ENCODE measurements at regions not wholly inside any gene's neighbourhood (a gene's known extent, or its start where the extent isn't known, plus 50 kb on each side); places are given as distances from the start of the nearest gene placed in this dataset.
A peak's percentile ranks its signal among the peaks of the same experiment; 100 is the strongest.

DNA sequence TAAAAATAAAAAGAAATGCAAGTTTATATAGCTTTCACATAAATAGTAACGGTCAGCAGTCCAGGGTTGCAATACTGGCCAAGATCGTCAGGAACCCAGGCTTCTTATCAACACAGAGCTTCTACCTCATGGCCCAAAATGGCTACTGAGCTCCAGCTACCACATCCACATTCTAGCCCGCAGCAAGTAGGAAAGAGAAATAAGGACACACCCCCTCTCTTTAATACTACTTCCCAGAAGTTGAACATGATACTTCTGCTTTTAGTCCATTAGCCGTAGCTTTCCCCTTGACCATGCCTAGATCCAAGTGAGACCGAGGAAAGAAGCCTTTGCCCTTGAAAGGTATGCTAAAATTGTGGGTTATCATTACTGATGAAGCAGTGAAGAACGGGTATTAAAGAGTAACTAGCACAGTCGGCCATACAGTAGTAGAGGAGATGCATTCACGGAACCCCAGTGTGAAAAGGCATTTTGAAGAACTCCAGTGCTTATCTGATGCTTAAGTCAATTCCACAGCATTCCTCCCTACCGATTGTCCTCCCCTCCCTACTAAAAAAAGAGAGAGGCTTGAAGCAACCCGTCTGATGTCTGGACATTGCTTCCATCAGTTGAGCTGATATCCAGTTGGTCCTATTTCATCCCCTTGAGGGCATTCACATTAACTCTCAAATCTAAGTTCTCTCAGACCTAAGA lies 226.9 kb upstream of the RREB1 start (continued):
- TF ChIP-seq, protein P1, sequence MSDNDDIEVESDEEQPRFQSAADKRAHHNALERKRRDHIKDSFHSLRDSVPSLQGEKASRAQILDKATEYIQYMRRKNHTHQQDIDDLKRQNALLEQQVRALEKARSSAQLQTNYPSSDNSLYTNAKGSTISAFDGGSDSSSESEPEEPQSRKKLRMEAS (CRISPR knock-in tag; IDR thresholded peaks at IDR 0.05): peak; percentile 61; the same call in 1 of the 2 replicates
- TF ChIP-seq ESRRA (IDR thresholded peaks at IDR 0.05; ENCODE audit: borderline replicate concordance, low read depth) (peak; percentile 39; the same call in 1 of the 2 replicates), TEAD4 (IDR thresholded peaks at IDR 0.05; ENCODE audit: low read length) (peak; percentile 17; the same call in 1 of the 2 replicates), TEAD4 (CRISPR knock-in tag; IDR thresholded peaks at IDR 0.05; ENCODE audit: borderline replicate concordance) (no peak), HMGN3 (IDR thresholded peaks at IDR 0.05; ENCODE audit: borderline replicate concordance, extremely low read depth, insufficient read length, low read depth, low read length) (no peak), KLF13 (tag; IDR thresholded peaks at IDR 0.05; ENCODE audit: borderline replicate concordance, low read depth) (no peak), MYC (IDR thresholded peaks at IDR 0.05; ENCODE audit: low read depth, low read length) (peak; percentile 41; the same call in 1 of the 2 replicates), MYC (CRISPR knock-in tag; IDR thresholded peaks at IDR 0.05; ENCODE audit: borderline replicate concordance, low read depth) (no peak), POLR2G (IDR thresholded peaks at IDR 0.05; ENCODE audit: low read depth, low read length) (no peak), NR2C1 (IDR thresholded peaks at IDR 0.05) (0 out of 2 replicates have a peak, but pooled peaks have one; percentile 23), NR2C1 (tag; IDR thresholded peaks at IDR 0.05) (no peak), RFX1 (IDR thresholded peaks at IDR 0.05) (no peak), RBM17 (IDR thresholded peaks at IDR 0.05; ENCODE audit: borderline replicate concordance, low read depth, low read length) (no peak), ZNF444 (CRISPR knock-in tag; IDR thresholded peaks at IDR 0.05) (no peak), ARID1B (IDR thresholded peaks at IDR 0.05) (0 out of 2 replicates have a peak, but pooled peaks have one; percentile 21), ZKSCAN8 (CRISPR knock-in tag; IDR thresholded peaks at IDR 0.05) (no peak), SOX6 (IDR thresholded peaks at IDR 0.05) (peak; percentile 16; the same call in 1 of the 2 replicates)
- TF ChIP-seq, protein P2, sequence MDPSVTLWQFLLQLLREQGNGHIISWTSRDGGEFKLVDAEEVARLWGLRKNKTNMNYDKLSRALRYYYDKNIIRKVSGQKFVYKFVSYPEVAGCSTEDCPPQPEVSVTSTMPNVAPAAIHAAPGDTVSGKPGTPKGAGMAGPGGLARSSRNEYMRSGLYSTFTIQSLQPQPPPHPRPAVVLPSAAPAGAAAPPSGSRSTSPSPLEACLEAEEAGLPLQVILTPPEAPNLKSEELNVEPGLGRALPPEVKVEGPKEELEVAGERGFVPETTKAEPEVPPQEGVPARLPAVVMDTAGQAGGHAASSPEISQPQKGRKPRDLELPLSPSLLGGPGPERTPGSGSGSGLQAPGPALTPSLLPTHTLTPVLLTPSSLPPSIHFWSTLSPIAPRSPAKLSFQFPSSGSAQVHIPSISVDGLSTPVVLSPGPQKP (CRISPR knock-in tag; IDR thresholded peaks at IDR 0.05): no peak
- TF ChIP-seq, protein P3, sequence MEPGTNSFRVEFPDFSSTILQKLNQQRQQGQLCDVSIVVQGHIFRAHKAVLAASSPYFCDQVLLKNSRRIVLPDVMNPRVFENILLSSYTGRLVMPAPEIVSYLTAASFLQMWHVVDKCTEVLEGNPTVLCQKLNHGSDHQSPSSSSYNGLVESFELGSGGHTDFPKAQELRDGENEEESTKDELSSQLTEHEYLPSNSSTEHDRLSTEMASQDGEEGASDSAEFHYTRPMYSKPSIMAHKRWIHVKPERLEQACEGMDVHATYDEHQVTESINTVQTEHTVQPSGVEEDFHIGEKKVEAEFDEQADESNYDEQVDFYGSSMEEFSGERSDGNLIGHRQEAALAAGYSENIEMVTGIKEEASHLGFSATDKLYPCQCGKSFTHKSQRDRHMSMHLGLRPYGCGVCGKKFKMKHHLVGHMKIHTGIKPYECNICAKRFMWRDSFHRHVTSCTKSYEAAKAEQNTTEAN (CRISPR knock-in tag; IDR thresholded peaks at IDR 0.05): no peak
- TF ChIP-seq, protein P4, sequence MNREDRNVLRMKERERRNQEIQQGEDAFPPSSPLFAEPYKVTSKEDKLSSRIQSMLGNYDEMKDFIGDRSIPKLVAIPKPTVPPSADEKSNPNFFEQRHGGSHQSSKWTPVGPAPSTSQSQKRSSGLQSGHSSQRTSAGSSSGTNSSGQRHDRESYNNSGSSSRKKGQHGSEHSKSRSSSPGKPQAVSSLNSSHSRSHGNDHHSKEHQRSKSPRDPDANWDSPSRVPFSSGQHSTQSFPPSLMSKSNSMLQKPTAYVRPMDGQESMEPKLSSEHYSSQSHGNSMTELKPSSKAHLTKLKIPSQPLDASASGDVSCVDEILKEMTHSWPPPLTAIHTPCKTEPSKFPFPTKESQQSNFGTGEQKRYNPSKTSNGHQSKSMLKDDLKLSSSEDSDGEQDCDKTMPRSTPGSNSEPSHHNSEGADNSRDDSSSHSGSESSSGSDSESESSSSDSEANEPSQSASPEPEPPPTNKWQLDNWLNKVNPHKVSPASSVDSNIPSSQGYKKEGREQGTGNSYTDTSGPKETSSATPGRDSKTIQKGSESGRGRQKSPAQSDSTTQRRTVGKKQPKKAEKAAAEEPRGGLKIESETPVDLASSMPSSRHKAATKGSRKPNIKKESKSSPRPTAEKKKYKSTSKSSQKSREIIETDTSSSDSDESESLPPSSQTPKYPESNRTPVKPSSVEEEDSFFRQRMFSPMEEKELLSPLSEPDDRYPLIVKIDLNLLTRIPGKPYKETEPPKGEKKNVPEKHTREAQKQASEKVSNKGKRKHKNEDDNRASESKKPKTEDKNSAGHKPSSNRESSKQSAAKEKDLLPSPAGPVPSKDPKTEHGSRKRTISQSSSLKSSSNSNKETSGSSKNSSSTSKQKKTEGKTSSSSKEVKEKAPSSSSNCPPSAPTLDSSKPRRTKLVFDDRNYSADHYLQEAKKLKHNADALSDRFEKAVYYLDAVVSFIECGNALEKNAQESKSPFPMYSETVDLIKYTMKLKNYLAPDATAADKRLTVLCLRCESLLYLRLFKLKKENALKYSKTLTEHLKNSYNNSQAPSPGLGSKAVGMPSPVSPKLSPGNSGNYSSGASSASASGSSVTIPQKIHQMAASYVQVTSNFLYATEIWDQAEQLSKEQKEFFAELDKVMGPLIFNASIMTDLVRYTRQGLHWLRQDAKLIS (CRISPR knock-in tag; IDR thresholded peaks at IDR 0.05): no peak
- TF ChIP-seq, protein P5, sequence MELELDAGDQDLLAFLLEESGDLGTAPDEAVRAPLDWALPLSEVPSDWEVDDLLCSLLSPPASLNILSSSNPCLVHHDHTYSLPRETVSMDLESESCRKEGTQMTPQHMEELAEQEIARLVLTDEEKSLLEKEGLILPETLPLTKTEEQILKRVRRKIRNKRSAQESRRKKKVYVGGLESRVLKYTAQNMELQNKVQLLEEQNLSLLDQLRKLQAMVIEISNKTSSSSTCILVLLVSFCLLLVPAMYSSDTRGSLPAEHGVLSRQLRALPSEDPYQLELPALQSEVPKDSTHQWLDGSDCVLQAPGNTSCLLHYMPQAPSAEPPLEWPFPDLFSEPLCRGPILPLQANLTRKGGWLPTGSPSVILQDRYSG (tag; conservative IDR thresholded peaks at IDR 0.05; ENCODE audit: low read depth): no peak

All from K562 (cell line).